ENCODE measurements at regions not wholly inside any gene's neighbourhood (a gene's known extent, or its start where the extent isn't known, plus 50 kb on each side); places are given as distances from the start of the nearest gene placed in this dataset.

GRCh38 chr2:75428060-75428459 lies 132.7 kb downstream of the EVA1A start:
- no peak for TF ChIP-seq CTCF (IDR thresholded peaks at IDR 0.05)
- no peak for TF ChIP-seq POLR2A (IDR thresholded peaks at IDR 0.05)
- no peak for TF ChIP-seq POLR2AphosphoS5 (IDR thresholded peaks at IDR 0.05)
- no peak for TF ChIP-seq EP300 (IDR thresholded peaks at IDR 0.05)

Measured in stomach (tissue), 4 donors.